CD14-positive monocyte (primary cell): ENCODE measurements at regions not wholly inside any gene's neighbourhood (a gene's known extent, or its start where the extent isn't known, plus 50 kb on each side); places are given as distances from the start of the nearest gene placed in this dataset.
A peak's percentile ranks its signal among the peaks of the same experiment; 100 is the strongest.

ENCODE experiments used
- DNase-seq, 3 donors: peaks; one replicate each; pipeline ENCODE4 v3.0.0-alpha.2; 2011 to 2022
- H2AFZ ChIP-seq: 2 replicates; pipeline ENCODE4 v1.6.0; 2012; ENCODE audit warnings: mild to moderate bottlenecking, low read depth, low read length, inconsistent platforms; ENCODE audit not compliant: insufficient read depth, poor library complexity, severe bottlenecking
- H3K27ac ChIP-seq, 2 donors: 1 replicate in 1 of 2; 2 replicates in 1 of 2; pipeline ENCODE4 v1.5.1; 2012 to 2013; ENCODE audit warnings: low read length in 2 of 2, control low read depth in 1 of 2, inconsistent platforms in 1 of 2, low read depth in 1 of 2, mild to moderate bottlenecking in 1 of 2
- H3K27me3 ChIP-seq, 2 donors: one replicate each; pipeline versions ENCODE4 v1.6.0 to v1.6.1; 2011 to 2013; ENCODE audit warnings: low read length in 2 of 2; ENCODE audit not compliant: control insufficient read depth in 2 of 2, insufficient read depth in 2 of 2
- H3K36me3 ChIP-seq, 2 donors: replicated peaks in 1 of 2; 1 replicate in 1 of 2; 2 replicates in 1 of 2; pipeline versions ENCODE4 v1.5.1 to v1.6.1; 2012 to 2013; ENCODE audit warnings: low read length in 2 of 2, control low read depth in 1 of 2, inconsistent platforms in 1 of 2, mild to moderate bottlenecking in 1 of 2; ENCODE audit not compliant: insufficient read depth in 2 of 2, control insufficient read depth in 1 of 2
- H3K4me1 ChIP-seq, 2 donors: 1 replicate in 1 of 2; 2 replicates in 1 of 2; pipeline versions ENCODE4 v1.5.1 to v1.6.1; 2012 to 2013; ENCODE audit warnings: low read length in 2 of 2, control low read depth in 1 of 2, inconsistent platforms in 1 of 2, mild to moderate bottlenecking in 1 of 2, moderate library complexity in 1 of 2; ENCODE audit not compliant: insufficient read depth in 2 of 2, control insufficient read depth in 1 of 2
- H3K4me2 ChIP-seq: replicated peaks from 2 replicates; pipeline ENCODE3; 2012; ENCODE audit warnings: low read length, moderate library complexity, mild to moderate bottlenecking; ENCODE audit not compliant: poor library complexity, severe bottlenecking; ENCODE audit errors: extremely low read depth
- H3K4me3 ChIP-seq, 3 experiments: fragments of 200-600 bp in 1 of 3; sonication (generic) in 1 of 3; replicated peaks in 1 of 3; 1 replicate in 2 of 3; 2 replicates in 1 of 3; pipeline ENCODE4 v1.5.1; 2011 to 2013; ENCODE audit warnings: low read length in 3 of 3, mild to moderate bottlenecking in 3 of 3, control low read depth in 2 of 3, low read depth in 2 of 3, inconsistent platforms in 1 of 3, moderate library complexity in 1 of 3
- H3K79me2 ChIP-seq: 2 replicates; pipeline ENCODE4 v1.6.0; 2012; ENCODE audit warnings: mild to moderate bottlenecking, control low read depth, inconsistent platforms, low read length, moderate library complexity; ENCODE audit not compliant: insufficient read depth
- H3K9ac ChIP-seq: 2 replicates; pipeline ENCODE4 v1.6.0; 2017; ENCODE audit warnings: low read length, mild to moderate bottlenecking; ENCODE audit not compliant: insufficient read depth, poor library complexity, severe bottlenecking
- H3K9me3 ChIP-seq, 2 donors: replicated peaks in 1 of 2; 1 replicate in 1 of 2; 2 replicates in 1 of 2; pipeline versions ENCODE4 v1.5.1 to v1.6.1; 2012 to 2013; ENCODE audit warnings: low read length in 2 of 2, control low read depth in 1 of 2; ENCODE audit not compliant: control insufficient read depth in 1 of 2, insufficient read depth in 1 of 2
- H4K20me1 ChIP-seq: 2 replicates; pipeline ENCODE4 v1.6.0; 2012; ENCODE audit warnings: mild to moderate bottlenecking, low read length, control low read depth, moderate library complexity; ENCODE audit not compliant: insufficient read depth
- H3K27ac Mint-ChIP-seq, 7 donors: one replicate each; pipeline ENCODE4 v1.8.0; 2020; ENCODE audit warnings: mild to moderate bottlenecking in 7 of 7, mixed read lengths in 7 of 7, moderate library complexity in 6 of 7, inconsistent platforms in 2 of 7
- H3K27me3 Mint-ChIP-seq, 3 donors: one replicate each; pipeline ENCODE4 v1.8.0; 2021 to 2022; ENCODE audit warnings: low read depth in 3 of 3, mild to moderate bottlenecking in 3 of 3, mixed read lengths in 3 of 3, moderate library complexity in 3 of 3, inconsistent platforms in 1 of 3
- H3K36me3 Mint-ChIP-seq, 2 donors: one replicate each; pipeline ENCODE4 v1.8.0; 2020; ENCODE audit warnings: mixed read lengths in 2 of 2, inconsistent platforms in 1 of 2, mild to moderate bottlenecking in 1 of 2
- H3K4me1 Mint-ChIP-seq: one replicate; pipeline ENCODE4 v1.8.0; 2020; ENCODE audit warnings: mild to moderate bottlenecking, mixed read lengths
- H3K4me3 Mint-ChIP-seq, 2 donors: one replicate each; pipeline ENCODE4 v1.8.0; 2020; ENCODE audit warnings: mild to moderate bottlenecking in 2 of 2, mixed read lengths in 2 of 2, moderate library complexity in 1 of 2
- H3K9me3 Mint-ChIP-seq, 7 donors: one replicate each; pipeline ENCODE4 v1.8.0; 2020 to 2022; ENCODE audit warnings: mixed read lengths in 7 of 7, mild to moderate bottlenecking in 6 of 7, moderate library complexity in 6 of 7, inconsistent platforms in 2 of 7
- CTCF ChIP-seq: fragments of 200-600 bp; IDR thresholded peaks from one replicate; pipeline ENCODE4 v1.8.0; 2022; ENCODE audit warnings: antibody characterized with exemption, mild to moderate bottlenecking
- WGBS: methylation state at CpG from one replicate; pipeline ENCODE4 v1.1.5; 2013; ENCODE audit warnings: missing lambda C conversion rate; ENCODE audit not compliant: insufficient coverage; 5-methylcytosine and 5-hydroxymethylcytosine counted together
- intact Hi-C, 2 donors: fragments of 100-400 bp; cut with micrococcal nuclease; formaldehyde crosslinking; loops; one replicate each; pipeline versions ENCODE4 v1.15.0 to v1.15.1; 2023

GRCh38 chr12:125418902-125419564, 353.8 kb downstream of the AACS start:
- Mint-ChIP-seq H3K9me3 (peaks cover 0 to 7% (median 3%) of the 10 kb centered on the region in 7 donors), H3K36me3 (no peaks in the 10 kb centered on the region), H3K4me3 (no peak overlapping the region), H3K4me1 (no peaks in the 10 kb centered on the region), H3K27me3 (peaks cover 0 to 3% (median 2%) of the 10 kb centered on the region in 3 donors), H3K27ac (peak overlapping the region in 1 of 7 donors; percentile 28)
- no peak for TF ChIP-seq CTCF
- H3K9ac ChIP-seq = no peak overlapping the region
- 71% methylated on average over 1 of the region's 7 CpGs for WGBS
- H3K4me1 ChIP-seq = no peaks in the 10 kb centered on the region
- H3K27ac ChIP-seq = no peak overlapping the region
- no peak for DNase-seq
- no peak overlapping the region for H2AFZ ChIP-seq
- H3K27me3 ChIP-seq = no peaks in the 10 kb centered on the region
- intact Hi-C loops = no loop called here
- H4K20me1 ChIP-seq = no peaks in the 10 kb centered on the region
- peaks cover 0 to 7% of the 10 kb centered on the region in 2 donors for H3K9me3 ChIP-seq
- no peak overlapping the region for H3K4me2 ChIP-seq
- H3K79me2 ChIP-seq = no peaks in the 10 kb centered on the region
- no peaks in the 10 kb centered on the region for H3K36me3 ChIP-seq
- H3K4me3 ChIP-seq = no peak overlapping the region

- Histone ChIP-seq H2AFZ (no peak overlapping the region), H3K4me3 (no peak overlapping the region), H3K27me3 (no peaks in the 10 kb centered on the region), H3K9me3 (peaks cover 0 to 6% of the 10 kb centered on the region in 2 donors), H3K36me3 (no peaks in the 10 kb centered on the region), H4K20me1 (no peaks in the 10 kb centered on the region), H3K27ac (no peak overlapping the region), H3K4me2 (no peak overlapping the region), H3K4me1 (no peaks in the 10 kb centered on the region), H3K9ac (no peak overlapping the region), H3K79me2 (no peaks in the 10 kb centered on the region)
- H3K27me3 Mint-ChIP-seq = peaks cover 2 to 4% (median 3%) of the 10 kb centered on the region in 3 donors
- no peak overlapping the region for H3K27ac Mint-ChIP-seq
- no peaks in the 10 kb centered on the region for H3K4me1 Mint-ChIP-seq
- no peak for DNase-seq
- H3K36me3 Mint-ChIP-seq = no peaks in the 10 kb centered on the region
- H3K4me3 Mint-ChIP-seq = no peak overlapping the region
- 79% methylated on average over 2 of the region's 3 CpGs for WGBS
- TF ChIP-seq CTCF = no peak
- intact Hi-C loops = no loop called here
- H3K9me3 Mint-ChIP-seq = peaks cover 0 to 4% (median 3%) of the 10 kb centered on the region in 7 donors
These were observed 359.7 kb downstream of the AACS start for GRCh38 chr12:125424909-125425308.
